Activated CD4-positive, alpha-beta T cell treated with anti-CD3 and anti-CD28 coated beads, Interleukin-2, amount 10 ng/mL, durations not matched to agents 24 days and 14 days (primary cell): ENCODE measurements at regions not wholly inside any gene's neighbourhood (a gene's known extent, or its start where the extent isn't known, plus 50 kb on each side); places are given as distances from the start of the nearest gene placed in this dataset.

Experiments used
- DNase-seq: peaks from one replicate; pipeline ENCODE4 v3.0.0; 2022
- H3K27ac Mint-ChIP-seq: one replicate; pipeline ENCODE4 v1.8.0; 2022; ENCODE audit warnings: mild to moderate bottlenecking, mixed read lengths
- H3K27me3 Mint-ChIP-seq: one replicate; pipeline ENCODE4 v1.8.0; 2022; ENCODE audit warnings: mixed read lengths
- H3K36me3 Mint-ChIP-seq: one replicate; pipeline ENCODE4 v1.8.0; 2022; ENCODE audit warnings: low read depth, mild to moderate bottlenecking, mixed read lengths
- H3K4me1 Mint-ChIP-seq: one replicate; pipeline ENCODE4 v1.8.0; 2021; ENCODE audit warnings: mixed read lengths
- H3K4me3 Mint-ChIP-seq: one replicate; pipeline ENCODE4 v1.8.0; 2022; ENCODE audit warnings: mild to moderate bottlenecking, moderate library complexity, mixed read lengths
- H3K9me3 Mint-ChIP-seq: one replicate; pipeline ENCODE4 v1.8.0; 2021; ENCODE audit warnings: mixed read lengths
- intact Hi-C: fragments of 100-400 bp; cut with micrococcal nuclease; formaldehyde crosslinking; loops from one replicate; pipeline ENCODE4 v1.15.1; 2023

GRCh38 chr11:133714471-133715375 is 130.6 kb downstream of the SPATA19 start:
- intact Hi-C loops: no loop called here

GRCh38 chr11:133713844-133714243 is 131.5 kb downstream of the SPATA19 start:
- Mint-ChIP-seq H3K9me3 (no peaks in the 10 kb centered on the region), H3K36me3 (no peaks in the 10 kb centered on the region), H3K27ac (no peak overlapping the region), H3K27me3 (peaks cover 3% of the 10 kb centered on the region), H3K4me3 (no peak overlapping the region), H3K4me1 (no peaks in the 10 kb centered on the region)
- intact Hi-C loops: no loop called here
- DNase-seq: no peak

More at GRCh38 chr11:133714471-133715375, 130.6 kb downstream of the SPATA19 start:
- Mint-ChIP-seq H3K27ac (no peak overlapping the region), H3K36me3 (no peaks in the 10 kb centered on the region), H3K9me3 (no peaks in the 10 kb centered on the region), H3K4me1 (no peaks in the 10 kb centered on the region), H3K4me3 (no peak overlapping the region), H3K27me3 (peaks cover 3% of the 10 kb centered on the region)
- DNase-seq: no peak

- H3K27me3 Mint-ChIP-seq: peaks cover 3% of the 10 kb centered on the region
- no peaks in the 10 kb centered on the region for H3K9me3 Mint-ChIP-seq
- no peaks in the 10 kb centered on the region for H3K36me3 Mint-ChIP-seq
- intact Hi-C loops: no loop called here
- no peak for DNase-seq
- H3K4me1 Mint-ChIP-seq: no peaks in the 10 kb centered on the region
- H3K27ac Mint-ChIP-seq: no peak overlapping the region
- no peak overlapping the region for H3K4me3 Mint-ChIP-seq
Observed at GRCh38 chr11:133713406-133713805, 131.9 kb downstream of the SPATA19 start.

- H3K27ac Mint-ChIP-seq: no peak overlapping the region
- no peak for DNase-seq
- peaks cover 3% of the 10 kb centered on the region for H3K27me3 Mint-ChIP-seq
- no peaks in the 10 kb centered on the region for H3K9me3 Mint-ChIP-seq
- intact Hi-C loops: no loop called here
- no peaks in the 10 kb centered on the region for H3K4me1 Mint-ChIP-seq
- no peak overlapping the region for H3K4me3 Mint-ChIP-seq
- H3K36me3 Mint-ChIP-seq: no peaks in the 10 kb centered on the region
Observed at GRCh38 chr11:133712051-133712560, 133.2 kb downstream of the SPATA19 start.

- H3K36me3 Mint-ChIP-seq: no peaks in the 10 kb centered on the region
- no peak for DNase-seq
- no peak overlapping the region for H3K27ac Mint-ChIP-seq
- intact Hi-C loops: no loop called here
- peaks cover 3% of the 10 kb centered on the region for H3K27me3 Mint-ChIP-seq
- H3K4me1 Mint-ChIP-seq: no peaks in the 10 kb centered on the region
- no peak overlapping the region for H3K4me3 Mint-ChIP-seq
- no peaks in the 10 kb centered on the region for H3K9me3 Mint-ChIP-seq
Observed at GRCh38 chr11:133711545-133711944, 133.8 kb downstream of the SPATA19 start.

GRCh38 chr11:133710681-133711240 is 134.6 kb downstream of the SPATA19 start:
- Mint-ChIP-seq H3K4me3 (no peak overlapping the region), H3K27ac (no peak overlapping the region), H3K9me3 (no peaks in the 10 kb centered on the region), H3K36me3 (no peaks in the 10 kb centered on the region), H3K27me3 (peaks cover 3% of the 10 kb centered on the region), H3K4me1 (no peaks in the 10 kb centered on the region)
- no peak for DNase-seq
- intact Hi-C loops: no loop called here

GRCh38 chr11:133710241-133710640 is 135.1 kb downstream of the SPATA19 start:
- Mint-ChIP-seq H3K9me3 (no peaks in the 10 kb centered on the region), H3K36me3 (no peaks in the 10 kb centered on the region), H3K27ac (no peak overlapping the region), H3K4me1 (no peaks in the 10 kb centered on the region), H3K27me3 (peaks cover 3% of the 10 kb centered on the region), H3K4me3 (no peak overlapping the region)
- intact Hi-C loops: no loop called here
- no peak for DNase-seq

- H3K4me1 Mint-ChIP-seq: no peaks in the 10 kb centered on the region
- H3K9me3 Mint-ChIP-seq: no peaks in the 10 kb centered on the region
- H3K27me3 Mint-ChIP-seq: peaks cover 5% of the 10 kb centered on the region
- DNase-seq: no peak
- intact Hi-C loops: no loop called here
- no peak overlapping the region for H3K4me3 Mint-ChIP-seq
- H3K36me3 Mint-ChIP-seq: no peaks in the 10 kb centered on the region
- H3K27ac Mint-ChIP-seq: no peak overlapping the region
Observed at GRCh38 chr11:133708547-133709051, 136.7 kb downstream of the SPATA19 start.

GRCh38 chr11:133706925-133707794 is 138.2 kb downstream of the SPATA19 start:
- Mint-ChIP-seq H3K27ac (no peak overlapping the region), H3K36me3 (no peaks in the 10 kb centered on the region), H3K27me3 (peaks cover 2% of the 10 kb centered on the region), H3K4me1 (no peaks in the 10 kb centered on the region), H3K4me3 (no peak overlapping the region), H3K9me3 (no peaks in the 10 kb centered on the region)
- DNase-seq: no peak
- intact Hi-C loops: no loop called here

GRCh38 chr11:133705873-133706272 is 139.4 kb downstream of the SPATA19 start:
- Mint-ChIP-seq H3K27ac (no peak overlapping the region), H3K9me3 (no peaks in the 10 kb centered on the region), H3K36me3 (no peaks in the 10 kb centered on the region), H3K27me3 (peaks cover 2% of the 10 kb centered on the region), H3K4me3 (no peak overlapping the region), H3K4me1 (no peaks in the 10 kb centered on the region)
- intact Hi-C loops: no loop called here
- DNase-seq: no peak

GRCh38 chr11:133705074-133705648 is 140.2 kb downstream of the SPATA19 start:
- no peak overlapping the region for H3K4me3 Mint-ChIP-seq
- H3K9me3 Mint-ChIP-seq: no peaks in the 10 kb centered on the region
- H3K27ac Mint-ChIP-seq: no peak overlapping the region
- no peak for DNase-seq
- no peaks in the 10 kb centered on the region for H3K36me3 Mint-ChIP-seq
- intact Hi-C loops: no loop called here
- H3K27me3 Mint-ChIP-seq: peaks cover 2% of the 10 kb centered on the region
- H3K4me1 Mint-ChIP-seq: no peaks in the 10 kb centered on the region

GRCh38 chr11:133699071-133699470 is 146.2 kb downstream of the SPATA19 start:
- intact Hi-C loops: no loop called here

GRCh38 chr11:133698654-133699053 is 146.7 kb downstream of the SPATA19 start:
- no peaks in the 10 kb centered on the region for H3K4me1 Mint-ChIP-seq
- H3K9me3 Mint-ChIP-seq: no peaks in the 10 kb centered on the region
- H3K27ac Mint-ChIP-seq: no peak overlapping the region
- no peak for DNase-seq
- no peaks in the 10 kb centered on the region for H3K27me3 Mint-ChIP-seq
- no peak overlapping the region for H3K4me3 Mint-ChIP-seq
- H3K36me3 Mint-ChIP-seq: no peaks in the 10 kb centered on the region
- intact Hi-C loops: no loop called here

More at GRCh38 chr11:133699071-133699470, 146.2 kb downstream of the SPATA19 start:
- no peaks in the 10 kb centered on the region for H3K36me3 Mint-ChIP-seq
- DNase-seq: no peak
- no peak overlapping the region for H3K4me3 Mint-ChIP-seq
- H3K27me3 Mint-ChIP-seq: peaks cover 2% of the 10 kb centered on the region
- no peaks in the 10 kb centered on the region for H3K4me1 Mint-ChIP-seq
- no peaks in the 10 kb centered on the region for H3K9me3 Mint-ChIP-seq
- H3K27ac Mint-ChIP-seq: no peak overlapping the region
